ENCODE measurements at regions not wholly inside any gene's neighbourhood (a gene's known extent, or its start where the extent isn't known, plus 50 kb on each side); places are given as distances from the start of the nearest gene placed in this dataset.

GRCh38 chr22:49202226-49202625 is 625.4 kb downstream of the BRD1 start:
- no peak for ATAC-seq
- TF ChIP-seq SNAI2 (CRISPR knock-in tag; IDR thresholded peaks at IDR 0.05) (no peak), CSDC2 (CRISPR knock-in tag; IDR thresholded peaks at IDR 0.05) (no peak), ZFP3 (CRISPR knock-in tag; IDR thresholded peaks at IDR 0.05) (no peak), ISL1 (CRISPR knock-in tag; IDR thresholded peaks at IDR 0.05) (no peak), TCF4 (CRISPR knock-in tag; IDR thresholded peaks at IDR 0.05; ENCODE audit: borderline replicate concordance) (no peak), POU6F1 (CRISPR knock-in tag; IDR thresholded peaks at IDR 0.05; ENCODE audit: borderline replicate concordance, low read depth) (no peak), ZFP30 (CRISPR knock-in tag; IDR thresholded peaks at IDR 0.05) (no peak), ZNF8 (CRISPR knock-in tag; IDR thresholded peaks at IDR 0.05) (no peak), GLIS3 (CRISPR knock-in tag; IDR thresholded peaks at IDR 0.05) (no peak), PATZ1 (CRISPR knock-in tag; IDR thresholded peaks at IDR 0.05; ENCODE audit: borderline replicate concordance) (no peak), ZC3H10 (CRISPR knock-in tag; IDR thresholded peaks at IDR 0.05) (no peak), ZNF565 (CRISPR knock-in tag; conservative IDR thresholded peaks at IDR 0.05; ENCODE audit: low read depth) (no peak), BACH2 (CRISPR knock-in tag; IDR thresholded peaks at IDR 0.05; ENCODE audit: borderline replicate concordance) (no peak), OSR1 (CRISPR knock-in tag; IDR thresholded peaks at IDR 0.05) (no peak), ARNTL (CRISPR knock-in tag; IDR thresholded peaks at IDR 0.05; ENCODE audit: borderline replicate concordance, low read depth) (no peak), RARB (CRISPR knock-in tag; IDR thresholded peaks at IDR 0.05) (no peak), TSHZ2 (CRISPR knock-in tag; IDR thresholded peaks at IDR 0.05) (no peak)

GRCh38 chr22:49201046-49201970 is 626.4 kb downstream of the BRD1 start:
- no peak for TF ChIP-seq BACH2 (CRISPR knock-in tag; IDR thresholded peaks at IDR 0.05; ENCODE audit: borderline replicate concordance)
- TF ChIP-seq TOX (CRISPR knock-in tag; IDR thresholded peaks at IDR 0.05; ENCODE audit: borderline replicate concordance) = no peak
- no peak for TF ChIP-seq ZNF8 (CRISPR knock-in tag; IDR thresholded peaks at IDR 0.05)
- TF ChIP-seq ARNTL (CRISPR knock-in tag; IDR thresholded peaks at IDR 0.05; ENCODE audit: borderline replicate concordance, low read depth) = no peak
- TF ChIP-seq PATZ1 (CRISPR knock-in tag; IDR thresholded peaks at IDR 0.05; ENCODE audit: borderline replicate concordance) = no peak
- no peak for TF ChIP-seq ZNF70 (CRISPR knock-in tag; IDR thresholded peaks at IDR 0.05)
- TF ChIP-seq ESRRG (CRISPR knock-in tag; IDR thresholded peaks at IDR 0.05) = no peak
- TF ChIP-seq ZFP3 (CRISPR knock-in tag; IDR thresholded peaks at IDR 0.05) = no peak
- TF ChIP-seq PPARA (CRISPR knock-in tag; IDR thresholded peaks at IDR 0.05; ENCODE audit: borderline replicate concordance) = no peak
- TF ChIP-seq TCF4 (CRISPR knock-in tag; IDR thresholded peaks at IDR 0.05; ENCODE audit: borderline replicate concordance) = no peak
- no peak for TF ChIP-seq GLIS3 (CRISPR knock-in tag; IDR thresholded peaks at IDR 0.05)
- TF ChIP-seq POU6F1 (CRISPR knock-in tag; IDR thresholded peaks at IDR 0.05; ENCODE audit: borderline replicate concordance, low read depth) = no peak
- no peak for TF ChIP-seq SNAI2 (CRISPR knock-in tag; IDR thresholded peaks at IDR 0.05)
- TF ChIP-seq ZC3H10 (CRISPR knock-in tag; IDR thresholded peaks at IDR 0.05) = no peak
- ATAC-seq = no peak

All from SK-N-SH treated with all-trans-retinoic acid at 6 μM for 48 hours (cell line).